Hippocampal formation (tissue), 2 donors: ENCODE measurements at regions not wholly inside any gene's neighbourhood (a gene's known extent, or its start where the extent isn't known, plus 50 kb on each side); places are given as distances from the start of the nearest gene placed in this dataset.

Experiments
- DNase-seq, 2 donors: peaks; one replicate each; lab custom pipeline; 2025; lab: John Stamatoyannopoulos, UW

DNA sequence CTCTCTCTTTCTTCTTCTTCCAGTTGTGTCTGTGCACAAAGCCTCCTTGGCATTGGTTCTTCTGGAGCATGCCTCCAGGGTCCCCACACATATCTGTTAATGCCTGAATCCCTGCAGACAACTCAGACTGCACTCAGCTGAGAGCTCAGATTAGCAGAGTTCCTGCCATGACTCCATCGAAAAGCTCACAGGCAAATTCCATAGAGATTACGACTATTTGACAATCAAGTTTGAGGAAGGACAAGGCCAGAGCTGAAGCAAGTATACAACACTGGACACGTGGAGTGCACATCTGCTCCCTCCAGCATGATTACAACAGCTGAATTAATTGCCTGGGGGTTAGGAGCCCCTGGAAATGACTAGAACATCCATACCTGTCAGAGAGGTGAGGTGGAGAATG, 190.7 kb downstream of the INSIG2 start:
- DNase-seq = no peak

- no peak for DNase-seq
These were observed 189.8 kb downstream of the INSIG2 start for GRCh38 chr2:118278046-118278445.

DNA sequence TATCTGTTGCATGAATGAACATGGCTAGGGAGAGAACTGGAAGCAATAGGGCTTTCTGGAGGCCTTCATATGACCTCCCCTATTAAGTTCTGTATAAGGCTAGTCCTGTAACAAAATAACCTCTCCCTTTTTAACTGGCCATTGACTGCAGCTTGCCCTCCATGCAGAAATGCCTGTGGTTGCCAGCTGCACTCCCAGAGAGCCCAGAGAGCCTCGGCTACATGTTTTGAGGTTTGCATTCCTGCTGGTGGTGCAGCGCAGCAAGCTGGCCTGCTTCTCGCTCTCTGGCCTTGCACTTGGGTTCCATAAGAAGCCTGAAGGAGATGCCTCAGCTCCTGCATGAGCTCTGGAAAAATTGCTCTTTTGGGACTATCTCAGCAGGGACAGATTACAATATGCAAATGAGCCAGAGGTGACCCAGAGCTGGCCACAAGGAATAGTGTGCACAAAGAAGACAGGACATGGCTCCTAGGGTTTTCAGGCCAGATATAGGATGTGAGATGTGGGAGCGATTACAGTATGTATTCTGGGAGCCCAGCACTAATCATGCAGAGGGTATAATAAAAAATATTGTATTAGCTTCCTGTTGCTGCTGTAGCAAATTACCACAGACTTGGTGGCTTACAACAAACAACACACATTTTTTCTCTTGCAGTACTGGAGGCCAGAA, 186.7 kb downstream of the INSIG2 start:
- no peak for DNase-seq

DNA sequence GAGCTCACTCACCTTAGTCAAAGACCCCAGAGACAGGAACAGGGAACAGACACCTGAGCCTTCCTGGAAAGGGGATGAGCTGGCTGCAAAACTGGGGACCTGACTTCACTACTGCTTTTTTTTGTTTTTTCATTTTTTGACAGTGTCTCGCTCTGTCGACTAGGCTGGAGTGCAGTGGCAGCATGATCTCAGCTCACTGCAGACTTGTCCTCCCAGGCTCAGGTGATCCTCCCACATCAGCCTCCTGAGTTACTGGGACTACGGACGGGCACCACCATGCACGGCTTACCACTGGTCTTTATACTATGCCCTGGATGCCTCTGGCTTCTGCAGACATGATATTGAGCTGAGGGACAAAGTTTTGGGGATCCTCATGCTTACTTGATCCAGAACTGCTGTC, 184.1 kb downstream of the INSIG2 start:
- no peak for DNase-seq

DNA sequence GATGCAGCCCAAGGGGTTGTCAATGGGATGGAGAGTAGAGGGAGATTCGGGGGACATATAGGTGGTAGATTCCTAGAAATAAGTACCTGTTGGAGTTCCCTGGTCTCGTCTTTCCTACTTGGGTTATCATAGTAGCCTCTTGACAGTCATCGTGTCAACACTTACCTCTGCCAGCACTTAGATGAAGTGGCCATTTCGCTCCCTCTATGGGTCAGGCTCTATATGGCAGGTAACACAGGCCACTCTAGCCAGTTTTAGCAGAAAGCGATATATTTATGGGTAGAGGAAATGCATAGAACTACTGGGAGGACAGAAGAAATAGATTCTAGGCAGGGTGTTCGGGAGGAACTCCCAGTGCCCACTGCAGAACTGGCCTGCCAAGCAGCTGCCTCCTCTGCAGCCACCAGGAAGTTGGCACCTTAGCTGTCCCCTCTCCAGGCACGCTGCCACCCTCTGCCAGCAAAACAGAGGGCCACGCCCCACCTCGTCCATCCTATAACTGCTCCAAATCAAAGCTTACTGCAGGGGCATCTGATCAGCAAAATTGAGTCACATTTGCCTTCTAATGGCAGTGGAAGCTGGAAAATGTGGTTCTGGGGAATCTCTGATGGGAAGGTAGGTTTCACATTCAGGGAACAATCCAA, 181.3 kb downstream of the INSIG2 start:
- no peak for DNase-seq

DNA sequence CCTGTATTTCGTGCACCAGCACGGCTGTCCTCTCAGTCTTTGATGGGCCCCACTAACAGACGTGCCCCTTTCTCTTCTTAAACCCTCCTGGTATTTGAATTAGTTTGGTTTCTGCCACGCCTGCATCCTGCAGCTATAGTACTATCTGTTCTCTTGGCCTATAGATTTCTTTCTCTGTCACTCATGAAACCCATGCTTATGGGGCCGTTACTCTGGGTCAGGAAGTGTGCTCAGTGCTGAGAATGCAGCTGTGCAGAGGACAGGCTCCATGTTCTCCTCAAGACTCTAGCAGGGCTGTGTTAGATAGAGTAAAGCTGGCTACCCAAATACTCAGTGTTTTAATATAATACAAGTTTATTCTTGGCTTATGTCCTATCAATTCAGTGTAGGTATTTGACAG, 180.0 kb downstream of the INSIG2 start:
- DNase-seq = no peak

- no peak for DNase-seq
These were observed 177.7 kb downstream of the INSIG2 start for GRCh38 chr2:118265873-118266455.

- DNase-seq = no peak
These were observed 176.1 kb downstream of the INSIG2 start for GRCh38 chr2:118264232-118264990.

DNA sequence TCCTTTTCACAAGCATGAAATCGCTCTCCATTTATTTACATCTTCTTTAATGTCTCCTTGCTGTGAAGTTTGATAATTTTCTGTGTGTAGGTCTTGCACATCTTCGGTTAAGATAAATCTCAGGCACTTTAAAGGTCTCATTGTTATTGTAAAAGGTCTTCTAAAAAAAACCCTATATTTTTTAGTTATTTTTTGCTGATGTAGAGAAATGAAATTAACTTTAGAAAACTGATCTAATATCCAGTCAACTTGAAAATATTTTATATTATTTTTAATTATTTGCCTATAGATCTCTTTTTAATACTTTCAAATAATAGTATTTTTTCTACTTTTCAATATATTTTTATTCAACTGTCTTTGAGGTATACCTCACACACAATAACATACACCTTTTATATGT, 169.4 kb downstream of the INSIG2 start:
- no peak for DNase-seq

DNA sequence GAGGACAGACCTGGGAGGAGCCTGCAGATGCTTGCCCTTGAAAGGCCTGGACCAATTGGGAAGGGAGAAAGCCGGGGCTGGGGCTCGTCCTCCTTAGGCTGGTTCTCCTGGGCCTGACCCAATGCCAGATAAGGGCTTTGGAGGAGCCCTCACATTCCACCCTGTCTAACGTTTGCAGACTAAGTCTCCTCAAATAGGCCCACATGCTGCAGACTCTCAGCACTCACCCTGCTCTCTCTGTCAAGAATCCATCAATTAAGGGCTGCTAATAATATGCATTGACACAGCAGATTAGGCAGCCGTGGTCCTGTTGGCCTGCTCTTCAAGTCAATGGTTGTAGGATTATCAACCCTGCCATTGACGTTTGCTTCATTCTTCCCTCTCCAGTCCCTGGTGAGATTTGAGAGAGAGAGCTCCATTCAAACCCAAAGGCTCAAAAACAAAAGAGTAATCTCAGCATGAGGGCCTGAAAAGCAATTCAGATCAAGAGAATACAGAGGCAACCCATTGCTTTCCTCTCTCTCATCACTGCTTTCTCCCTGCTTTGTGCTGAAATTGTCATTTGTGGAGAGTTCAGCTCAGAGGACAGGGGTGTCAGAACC, 167.6 kb downstream of the INSIG2 start:
- no peak for DNase-seq

DNA sequence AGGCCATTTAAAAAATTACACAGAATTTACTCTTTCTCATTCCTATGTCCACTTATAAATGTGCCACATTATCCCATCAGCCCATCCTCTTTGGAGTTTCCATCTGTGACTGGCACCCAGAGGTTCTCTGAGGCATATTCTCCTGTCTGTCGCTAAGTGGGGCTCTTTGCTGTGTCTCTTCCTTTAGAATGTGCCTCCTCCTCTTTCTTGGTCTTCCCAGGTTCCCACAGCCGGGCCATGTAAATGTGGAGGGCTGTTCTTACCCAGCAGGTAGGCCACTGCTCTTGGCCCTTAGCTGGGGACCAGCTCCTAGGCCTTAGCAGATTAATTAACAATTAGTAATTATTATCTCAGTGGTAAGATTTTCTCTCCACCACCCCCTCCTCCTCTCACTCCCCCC, 167.0 kb downstream of the INSIG2 start:
- no peak for DNase-seq

DNA sequence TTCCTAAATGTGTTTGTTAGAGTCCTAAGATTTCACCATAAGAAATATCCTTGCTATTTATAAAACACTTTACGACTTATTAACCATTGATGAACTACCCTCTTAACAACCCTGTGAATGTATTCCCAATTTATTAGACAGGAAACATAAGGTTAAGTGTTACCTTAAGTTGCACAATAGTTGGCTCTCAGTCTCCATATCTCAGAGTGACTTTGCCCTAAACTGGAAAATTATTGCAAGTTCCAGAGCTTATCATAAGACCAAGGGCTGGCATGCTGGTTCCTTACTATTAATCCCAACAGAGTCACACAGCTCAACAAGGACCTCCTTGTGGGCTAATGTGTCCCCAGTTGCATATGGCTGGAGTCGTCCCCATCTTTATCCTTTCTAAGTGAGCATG, 165.8 kb downstream of the INSIG2 start:
- DNase-seq = no peak

GRCh38 chr2:118251427-118251826, 163.2 kb downstream of the INSIG2 start:
- DNase-seq = no peak

DNA sequence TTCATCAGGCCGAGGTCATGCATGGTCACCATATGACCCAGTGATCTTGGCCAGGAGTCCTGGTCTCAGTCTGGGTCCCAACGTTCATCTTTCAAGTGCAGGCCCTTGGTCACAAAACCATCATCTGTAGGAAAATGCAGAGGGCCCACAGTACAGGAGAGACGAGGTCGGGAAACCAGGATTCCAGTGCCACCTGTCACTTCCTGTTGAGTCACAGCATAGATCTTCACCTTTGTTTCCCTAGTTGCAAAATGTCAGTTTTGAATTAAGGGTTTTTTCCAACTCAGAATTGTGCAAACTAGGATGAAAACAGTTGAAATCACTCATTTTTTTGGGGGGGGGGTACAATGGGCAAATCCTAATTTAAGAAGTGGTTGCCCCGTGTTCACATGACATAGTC, 162.2 kb downstream of the INSIG2 start:
- no peak for DNase-seq

DNA sequence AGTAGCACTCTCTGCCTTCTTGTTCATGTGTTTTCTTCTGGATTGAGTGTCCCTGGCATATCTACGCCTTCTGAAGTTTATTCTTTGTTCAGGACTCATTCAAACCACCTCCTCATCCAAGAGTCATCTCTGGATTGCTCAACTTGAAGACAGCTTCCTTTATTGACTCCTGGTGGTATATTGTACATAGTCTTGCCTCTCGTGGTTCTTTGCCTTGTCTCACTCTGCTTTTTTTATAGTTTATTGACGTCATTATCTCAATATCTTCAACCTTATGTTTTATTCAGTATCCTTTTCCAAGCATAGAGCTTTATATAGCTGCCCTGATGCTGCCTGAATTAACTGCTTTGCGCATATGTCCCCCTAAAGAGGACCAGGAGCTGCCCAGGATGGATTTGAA, 161.7 kb downstream of the INSIG2 start:
- DNase-seq = no peak

DNA sequence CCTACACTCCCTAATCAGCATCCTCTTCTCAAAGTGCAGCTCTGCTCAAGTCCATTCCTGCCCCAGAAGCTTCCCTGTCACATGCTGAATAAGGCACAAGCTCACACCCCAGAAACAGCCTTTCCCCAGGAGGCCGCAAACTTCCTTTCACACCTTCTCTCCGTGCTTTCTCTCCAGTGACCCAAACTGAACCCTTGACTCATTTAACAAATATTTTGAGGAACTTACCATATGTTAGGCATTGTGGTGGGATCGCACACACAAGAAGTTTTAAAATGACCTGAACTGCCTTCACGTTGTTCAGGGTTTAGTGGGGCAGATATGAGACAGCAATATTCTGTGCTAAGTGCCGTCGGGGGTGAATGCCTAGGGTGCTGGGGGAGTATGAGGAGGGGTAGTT, 161.3 kb downstream of the INSIG2 start:
- DNase-seq = no peak

DNA sequence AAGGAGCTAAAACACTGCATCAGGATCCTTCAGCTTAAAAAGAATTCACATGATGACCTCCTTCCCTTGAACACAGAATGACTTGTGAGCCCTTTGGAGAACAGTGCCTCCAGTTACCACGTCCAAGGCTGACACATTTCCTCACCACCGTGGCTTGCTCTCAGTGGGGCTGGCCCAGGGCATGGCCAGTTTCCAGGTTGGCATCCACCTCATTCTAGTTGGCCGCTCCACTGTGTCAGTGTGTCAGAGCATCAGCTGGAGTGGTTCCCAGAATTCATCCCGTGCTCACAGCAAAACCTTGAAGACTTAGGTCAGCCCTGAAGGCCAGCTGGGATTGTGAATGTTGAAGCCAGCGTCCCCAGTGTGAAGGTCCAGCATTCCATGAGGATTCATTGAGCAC, 158.5 kb downstream of the INSIG2 start:
- no peak for DNase-seq

GRCh38 chr2:118246079-118246478, 157.8 kb downstream of the INSIG2 start:
- no peak for DNase-seq

GRCh38 chr2:118244686-118245085, 156.4 kb downstream of the INSIG2 start:
- DNase-seq = no peak

- no peak for DNase-seq
These were observed 154.8 kb downstream of the INSIG2 start for GRCh38 chr2:118243031-118243430.

GRCh38 chr2:118242216-118242615, 153.9 kb downstream of the INSIG2 start:
- DNase-seq = no peak

DNA sequence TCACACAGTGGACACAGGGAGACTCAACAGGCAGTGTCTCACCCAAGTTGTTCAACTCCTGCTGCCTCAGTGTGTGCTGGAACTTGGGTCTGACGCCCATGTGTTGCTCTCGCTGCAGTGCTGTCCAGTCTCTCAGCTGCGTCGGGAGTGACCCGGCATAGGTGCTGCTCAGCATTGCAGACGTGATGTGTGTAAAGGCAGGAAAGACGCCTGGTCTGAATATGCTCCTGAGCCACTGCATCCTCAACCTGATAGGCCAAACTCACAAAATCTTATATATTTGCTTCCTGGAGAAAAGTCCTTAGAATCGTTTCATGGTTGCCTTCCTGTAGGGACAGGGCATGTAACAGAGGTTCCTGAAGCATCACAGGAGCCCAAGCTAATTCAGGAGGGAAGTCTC, 152.9 kb downstream of the INSIG2 start:
- DNase-seq = no peak

- DNase-seq = no peak
These were observed 152.0 kb downstream of the INSIG2 start for GRCh38 chr2:118240276-118240675.
